GM18507 (cell line): ENCODE measurements at regions not wholly inside any gene's neighbourhood (a gene's known extent, or its start where the extent isn't known, plus 50 kb on each side); places are given as distances from the start of the nearest gene placed in this dataset.
A peak's percentile ranks its signal among the peaks of the same experiment; 100 is the strongest.

Source experiments
- DNase-seq: peaks from one replicate; pipeline ENCODE4 v3.0.0; 2011; ENCODE audit warnings: low read depth; ENCODE audit not compliant: insufficient read length; ENCODE audit errors: extremely low spot score
- FAIRE-seq: peaks from 2 replicates; lab custom pipeline; 2011; peaks lifted over from hg19 to GRCh38; lab: Jason Lieb, UNC

GRCh38 chr4:138716559-138717335 lies 298.8 kb upstream of the NOCT start:
- no peak for FAIRE-seq

GRCh38 chr4:138710297-138710696 lies 305.3 kb upstream of the NOCT start:
- DNase-seq, result no peak
- no peak for FAIRE-seq

More at GRCh38 chr4:138716559-138717335, 298.8 kb upstream of the NOCT start:
- DNase-seq, result no peak

DNA sequence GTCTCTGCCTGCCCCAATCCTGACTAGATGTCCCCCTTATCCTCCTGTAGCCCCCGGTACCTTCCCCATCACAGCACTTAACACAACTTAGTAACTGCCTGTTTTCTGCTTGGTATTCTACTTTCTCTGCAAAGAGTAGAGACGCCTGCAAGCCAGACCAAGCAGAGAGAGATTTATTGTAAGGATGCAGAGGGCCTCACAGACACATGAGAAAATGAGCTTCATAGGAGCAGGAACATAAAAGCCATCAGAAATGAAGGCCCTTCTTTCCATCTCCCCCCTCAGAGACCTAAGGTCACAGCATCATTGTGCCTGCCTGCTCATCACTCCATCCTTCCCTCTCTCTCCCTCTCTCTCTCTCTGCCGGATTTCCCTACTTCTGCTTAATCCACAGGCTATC lies 305.7 kb upstream of the NOCT start:
- DNase-seq, result no peak
- no peak for FAIRE-seq

DNA sequence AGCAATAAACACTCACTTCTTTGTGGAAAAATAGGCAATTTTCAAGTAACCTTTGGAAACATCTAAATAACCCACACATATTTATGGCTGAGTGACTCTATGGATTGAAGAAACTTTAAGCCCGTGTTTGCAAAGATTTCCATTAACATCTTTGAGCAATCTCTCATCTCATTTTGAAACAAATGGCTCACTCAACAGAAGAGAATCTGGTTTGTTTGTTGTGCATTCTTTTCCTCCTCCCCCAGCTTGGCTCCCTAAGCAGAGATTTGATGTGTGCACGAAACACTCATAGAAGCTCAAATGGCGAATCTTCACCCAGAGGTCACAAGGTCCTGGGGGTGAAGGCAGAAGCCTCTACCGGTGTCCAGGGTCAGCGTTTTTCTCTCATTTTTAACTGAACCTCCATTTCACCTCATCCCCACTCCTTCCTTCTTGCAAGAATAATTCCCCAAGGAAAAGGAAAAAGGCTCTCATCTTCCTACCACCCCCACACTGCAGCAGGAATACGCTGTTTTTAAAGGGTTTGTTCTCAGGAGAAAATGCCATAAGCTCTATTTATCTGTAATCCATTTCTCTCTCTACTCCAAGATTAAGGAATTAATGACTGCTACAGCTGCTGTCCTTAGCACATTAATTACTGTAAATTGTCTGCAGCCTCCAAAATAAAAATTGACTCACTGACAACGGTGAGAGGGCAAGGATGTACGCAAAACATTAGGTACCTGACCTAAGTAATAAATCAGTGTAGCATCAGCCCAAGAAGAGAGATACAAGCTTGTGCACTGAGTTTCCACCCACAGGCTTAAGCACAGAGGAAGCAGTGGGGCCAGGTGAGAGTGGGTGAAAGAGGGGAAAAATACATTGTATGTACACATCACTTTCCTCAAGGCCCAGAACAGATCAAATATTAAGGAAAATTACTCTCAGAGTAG lies 307.6 kb upstream of the NOCT start:
- DNase-seq (no peak), FAIRE-seq (no peak)

DNA sequence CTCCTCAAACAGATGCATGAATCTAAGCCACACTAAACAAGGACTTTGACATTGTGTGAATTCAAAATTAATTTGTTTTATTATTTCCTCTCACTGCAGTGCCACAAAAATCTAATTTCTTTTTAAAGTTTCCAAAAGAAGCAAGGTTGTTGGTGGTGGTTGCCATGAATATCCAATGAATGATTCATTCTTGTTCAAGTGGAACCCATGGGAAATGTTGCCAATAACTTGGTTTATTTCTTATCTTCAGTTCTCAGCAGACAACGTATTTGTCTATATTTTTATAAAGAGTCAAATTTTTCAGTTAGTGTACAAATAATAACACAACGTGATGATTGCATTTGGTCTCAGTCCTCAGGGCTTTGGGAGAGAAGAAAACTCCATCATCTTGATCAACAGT lies 309.4 kb upstream of the NOCT start:
- no peak for FAIRE-seq
- no peak for DNase-seq

GRCh38 chr4:138702190-138702824 lies 313.3 kb upstream of the NOCT start:
- FAIRE-seq (no peak), DNase-seq (no peak)

- FAIRE-seq (no peak), DNase-seq (no peak)
Observed at GRCh38 chr4:138698641-138699040, 316.9 kb upstream of the NOCT start.

DNA sequence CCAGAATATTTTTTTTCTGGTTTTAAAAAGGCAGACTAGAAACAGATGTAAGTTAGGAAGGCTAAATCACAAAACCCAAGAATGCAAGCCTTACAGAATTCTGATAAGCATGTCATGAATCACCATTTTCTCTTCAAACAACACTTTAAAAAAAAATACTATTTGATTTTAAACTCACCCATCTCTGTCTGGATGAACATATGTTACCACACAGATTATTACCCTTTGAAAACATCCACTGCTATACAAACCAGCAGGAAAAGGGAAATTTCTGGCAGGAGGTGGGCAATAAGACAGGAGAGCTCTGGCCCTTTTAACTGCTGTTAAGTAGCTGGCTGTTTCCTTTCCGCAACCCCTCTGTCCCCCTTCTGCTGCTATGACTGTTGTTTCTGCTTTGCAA lies 317.7 kb upstream of the NOCT start:
- DNase-seq (no peak), FAIRE-seq (no peak)

DNA sequence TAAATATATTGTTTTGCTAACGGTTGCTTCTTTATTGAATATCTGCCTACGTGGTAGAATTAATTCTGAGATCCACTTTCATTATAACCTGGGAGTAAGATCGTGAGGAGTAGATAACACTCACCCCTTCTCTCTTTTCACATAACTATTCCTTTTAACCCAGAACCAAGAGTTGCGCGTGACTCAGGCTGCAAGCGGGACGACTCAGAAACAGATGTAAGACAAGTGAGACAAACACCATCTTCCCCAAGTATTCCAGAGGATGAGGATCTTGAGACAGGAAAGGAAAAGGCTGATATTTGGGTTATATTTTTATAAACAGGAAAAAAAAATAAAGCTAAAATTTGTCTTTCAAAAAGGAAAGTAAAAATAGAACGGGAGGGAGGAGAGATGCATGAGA lies 318.8 kb upstream of the NOCT start:
- no peak for DNase-seq
- FAIRE-seq, result no peak

GRCh38 chr4:138696058-138696457 lies 319.5 kb upstream of the NOCT start:
- FAIRE-seq, result no peak
- DNase-seq, result no peak

DNA sequence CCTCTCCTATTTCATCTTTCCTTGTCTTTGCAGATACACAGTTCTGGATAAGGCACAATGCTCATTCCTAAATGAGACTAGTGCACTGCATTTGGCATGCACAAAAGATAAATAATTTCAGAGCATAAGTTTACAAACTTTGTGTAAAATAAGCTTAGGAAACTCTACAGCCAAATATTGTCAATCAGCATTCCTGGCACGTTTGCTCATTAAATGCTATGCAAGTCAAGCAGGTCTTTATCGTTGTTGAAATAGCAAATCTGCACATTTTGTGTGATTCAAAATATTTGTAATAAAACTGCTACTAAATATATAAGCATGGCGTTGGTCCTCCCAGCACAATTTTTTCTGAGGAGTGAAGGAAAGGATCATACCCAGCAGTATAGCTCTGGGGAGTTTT lies 322.1 kb upstream of the NOCT start:
- DNase-seq (no peak), FAIRE-seq (no peak)

DNA sequence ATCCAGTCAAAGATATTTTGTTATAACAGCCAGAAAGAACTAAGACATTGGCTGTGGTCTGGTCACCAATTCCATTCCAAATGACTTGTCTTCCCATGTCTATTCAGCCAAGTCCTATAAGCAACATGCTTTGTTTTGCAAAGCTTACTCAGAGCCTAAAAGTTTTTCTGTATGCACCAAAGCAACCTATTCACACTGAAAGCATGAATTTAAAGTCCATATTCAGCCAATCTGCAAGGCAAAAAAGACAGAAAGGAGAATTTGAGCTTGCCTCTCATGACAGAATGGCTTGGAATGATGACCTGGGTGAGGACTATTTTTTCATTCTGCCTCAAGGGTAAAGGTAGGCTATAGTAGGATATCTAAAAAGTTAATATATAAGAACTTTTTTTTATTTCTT lies 323.2 kb upstream of the NOCT start:
- DNase-seq (no peak), FAIRE-seq (no peak)

DNA sequence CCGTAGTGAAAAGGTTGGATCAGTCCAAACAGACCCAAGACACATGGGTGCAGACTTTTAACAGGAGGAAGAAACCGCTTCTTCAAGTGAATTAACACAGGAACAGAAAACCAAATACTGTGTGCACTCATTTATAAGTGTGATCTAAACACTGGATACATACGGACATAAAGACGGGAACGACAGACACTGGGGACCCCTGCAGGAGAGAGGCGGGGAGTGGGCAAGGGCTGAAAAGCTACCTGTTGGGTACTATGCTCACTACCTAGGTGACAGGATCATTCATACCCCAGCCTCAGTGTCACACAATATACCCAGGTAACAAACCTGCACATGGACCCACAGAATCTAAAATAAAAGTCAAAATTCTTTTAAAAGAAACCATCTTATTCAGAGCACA lies 326.0 kb upstream of the NOCT start:
- no peak for DNase-seq
- FAIRE-seq, result no peak

- DNase-seq (no peak), FAIRE-seq (no peak)
Observed at GRCh38 chr4:138689187-138689586, 326.4 kb upstream of the NOCT start.

GRCh38 chr4:138688408-138689085 lies 327.0 kb upstream of the NOCT start:
- DNase-seq (no peak), FAIRE-seq (no peak)

- FAIRE-seq (no peak), DNase-seq (no peak)
Observed at GRCh38 chr4:138686106-138686835, 329.3 kb upstream of the NOCT start.

DNA sequence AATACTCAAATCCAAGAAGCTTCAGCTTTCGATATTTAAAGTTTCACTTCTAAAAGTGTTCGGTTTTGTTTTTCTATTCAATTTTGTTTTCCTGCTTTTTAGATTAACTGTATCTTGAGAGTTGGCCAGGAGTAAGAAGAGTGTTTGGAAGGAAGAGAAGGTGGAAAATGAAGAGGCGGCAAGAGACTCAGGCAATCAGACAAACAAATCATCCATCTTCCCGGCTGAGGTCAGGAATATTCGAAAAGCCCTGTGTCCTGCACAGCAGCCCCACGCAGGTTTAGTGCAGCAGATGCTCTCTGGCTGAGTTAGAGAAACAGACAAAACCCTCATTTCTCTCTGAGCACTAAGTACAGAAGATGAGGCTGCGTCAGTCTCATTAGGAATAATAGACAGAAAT lies 330.3 kb upstream of the NOCT start:
- DNase-seq, result no peak
- FAIRE-seq, result no peak

GRCh38 chr4:138680989-138681604 lies 334.5 kb upstream of the NOCT start:
- FAIRE-seq, result peak; percentile 90
- DNase-seq, result no peak

GRCh38 chr4:138680256-138680655 lies 335.3 kb upstream of the NOCT start:
- FAIRE-seq, result no peak
- DNase-seq, result no peak
